ENCODE measurements at regions not wholly inside any gene's neighbourhood (a gene's known extent, or its start where the extent isn't known, plus 50 kb on each side); places are given as distances from the start of the nearest gene placed in this dataset.

DNA sequence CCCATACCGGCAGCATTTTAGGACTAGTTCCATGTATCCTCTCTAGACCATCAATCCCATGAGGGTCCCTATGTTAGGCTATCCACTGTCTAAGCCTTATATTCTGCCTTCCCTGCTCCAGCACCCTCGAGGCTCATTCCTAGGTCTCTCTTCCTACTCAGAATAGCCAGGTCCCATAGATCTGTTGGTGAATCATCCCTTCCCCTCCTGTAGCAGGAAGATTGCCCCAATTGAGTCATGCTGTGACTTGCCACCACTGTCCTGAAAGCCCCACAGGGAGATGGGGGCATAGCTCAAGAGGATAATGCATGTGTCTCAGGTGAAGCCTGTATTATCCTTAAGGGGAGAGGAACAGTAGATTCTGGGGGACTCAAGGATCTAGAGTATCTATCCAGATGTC, 143.1 kb upstream of the MOCS1 start:
- no peak for DNase-seq (ENCODE audit: low read depth in 2 of 2)

DNA sequence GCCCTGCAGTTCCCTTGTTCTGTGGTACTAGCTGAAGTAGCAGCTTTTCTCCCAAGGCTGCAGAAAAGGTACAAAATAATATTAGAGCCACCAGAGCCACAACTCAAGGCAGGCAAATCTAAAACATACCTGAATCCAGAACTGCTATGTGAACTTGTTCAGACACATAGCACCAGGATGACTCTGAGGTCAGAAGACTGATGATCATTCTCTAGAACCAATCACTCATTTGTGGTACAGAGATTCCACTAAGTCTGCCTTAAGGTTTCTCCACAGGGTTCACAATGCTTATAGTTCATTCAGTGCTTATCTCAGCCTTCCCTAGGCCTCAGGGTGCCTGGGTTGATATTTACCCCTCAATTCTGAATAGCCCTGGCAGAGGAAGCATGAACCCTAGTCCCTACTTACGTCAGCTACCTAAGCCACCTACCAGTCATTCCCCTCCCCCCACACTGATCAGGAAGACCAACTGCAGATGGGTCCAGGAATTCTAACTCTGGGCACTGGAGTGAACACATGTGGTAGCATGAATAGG, 140.9 kb upstream of the MOCS1 start:
- DNase-seq (ENCODE audit: low read depth in 2 of 2), result no peak

DNA sequence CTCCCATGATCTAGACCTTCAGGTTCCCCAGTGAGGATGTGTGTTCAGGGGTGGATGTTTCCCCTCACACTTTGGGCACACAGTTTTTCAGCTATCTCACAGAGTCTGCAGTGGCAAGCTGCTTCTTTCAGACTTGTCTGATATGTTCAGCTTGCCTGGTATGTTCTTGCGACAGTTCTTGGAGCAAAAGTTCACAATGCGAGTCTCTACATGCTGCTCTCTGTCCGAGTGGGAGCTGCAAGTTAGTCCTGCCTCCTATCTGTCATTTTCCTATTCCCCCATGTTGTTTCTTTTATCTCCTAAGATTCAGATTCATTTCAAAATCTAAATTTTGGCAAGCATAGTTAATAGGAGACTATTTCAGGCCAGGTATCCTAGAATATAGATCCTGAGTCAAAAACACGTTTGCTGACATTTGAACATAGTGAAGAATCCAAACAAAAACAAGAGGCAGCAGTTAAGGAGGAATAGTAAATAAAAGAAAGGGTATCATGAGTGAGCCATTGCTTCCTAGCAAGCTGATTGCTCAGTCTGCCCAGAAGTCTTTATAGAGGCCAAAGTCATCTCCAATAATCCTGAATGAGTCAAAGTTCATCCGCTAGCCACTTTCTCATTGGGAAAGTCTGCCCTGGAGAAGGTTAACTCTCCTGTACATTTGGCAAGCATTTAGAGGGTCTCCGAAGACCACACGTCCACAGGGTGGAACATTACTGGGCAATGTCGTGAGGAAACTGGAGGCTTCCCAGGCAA, 140.2 kb upstream of the MOCS1 start:
- DNase-seq (ENCODE audit: low read depth in 2 of 2), result no peak

DNA sequence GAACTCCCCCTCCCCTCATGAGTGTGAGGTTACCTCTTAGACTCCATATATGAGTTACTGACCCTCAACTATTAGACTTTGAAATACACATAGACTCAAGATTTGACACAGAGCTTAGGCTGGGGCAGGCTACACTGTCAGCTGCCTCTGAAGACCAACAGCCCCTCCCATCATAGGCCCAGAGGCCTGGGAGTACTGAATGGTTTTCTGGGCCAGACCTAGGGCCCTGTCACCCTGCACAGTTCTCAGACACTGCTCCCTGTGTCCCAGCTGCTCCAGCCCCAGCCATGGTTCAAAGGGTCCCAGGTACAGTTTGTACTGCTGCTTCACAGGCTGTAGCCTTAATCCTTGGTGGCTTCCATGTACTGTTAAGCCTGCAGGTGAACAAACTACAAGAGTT, 132.1 kb upstream of the MOCS1 start:
- DNase-seq (ENCODE audit: low read depth in 2 of 2), result no peak

DNA sequence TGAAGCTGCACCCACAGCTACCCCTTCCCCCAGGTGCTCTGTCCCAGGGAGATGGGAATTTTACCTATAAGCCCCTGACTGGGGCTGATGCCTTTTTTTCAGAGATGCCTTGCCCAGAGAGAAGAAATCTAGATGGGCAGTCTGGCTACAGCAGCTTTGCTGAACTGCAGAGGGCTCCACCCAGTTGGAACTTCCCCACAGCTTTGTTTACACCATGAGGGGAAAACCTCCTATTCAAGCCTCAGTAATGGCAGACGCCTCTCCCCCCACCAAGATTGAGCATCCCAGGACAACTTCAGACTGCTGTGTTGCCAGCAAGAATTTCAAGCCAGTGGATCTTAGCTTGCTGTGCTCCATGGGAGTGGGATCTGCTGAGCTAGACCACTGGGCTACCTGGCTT, 122.6 kb upstream of the MOCS1 start:
- DNase-seq (ENCODE audit: low read depth in 2 of 2), result no peak

DNA sequence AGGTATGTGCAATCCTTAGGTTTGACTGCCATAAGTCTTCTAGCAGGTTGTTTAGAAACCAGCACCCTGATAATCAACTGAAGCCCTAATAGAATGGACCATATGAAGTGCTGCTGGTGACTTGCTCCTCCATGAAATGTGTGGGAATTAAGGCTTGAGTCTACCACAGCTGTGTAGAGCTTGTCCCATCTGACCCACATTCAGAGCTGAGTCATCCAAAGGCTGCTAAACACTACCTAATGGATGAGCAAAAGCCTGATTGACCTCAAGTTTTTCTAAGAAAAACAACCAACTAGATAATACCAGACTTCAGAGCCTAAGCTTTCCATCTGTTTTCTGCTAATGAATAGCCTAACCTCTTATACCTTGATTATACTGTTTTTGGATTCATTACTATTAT, 120.3 kb upstream of the MOCS1 start:
- no peak for DNase-seq (ENCODE audit: low read depth in 2 of 2)

DNA sequence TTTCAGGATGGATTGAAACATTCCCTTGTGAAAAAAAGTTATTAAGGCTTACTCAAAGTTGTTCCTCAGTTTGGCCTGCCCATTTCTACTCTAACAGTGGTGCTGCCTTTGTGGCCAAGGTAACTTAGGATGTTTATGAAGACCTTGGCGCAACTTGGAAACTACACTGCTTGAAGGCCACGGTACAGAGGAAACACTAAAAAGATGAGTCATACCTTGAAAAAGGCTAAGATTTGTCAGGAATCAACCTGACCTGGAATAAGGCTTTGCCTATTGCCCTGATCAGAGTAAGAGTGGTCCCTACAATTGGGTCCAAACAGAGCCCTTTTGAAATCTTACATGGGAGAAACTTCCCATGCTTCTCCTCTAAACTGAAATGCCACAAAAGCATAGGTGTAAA, 119.9 kb upstream of the MOCS1 start:
- no peak for DNase-seq (ENCODE audit: low read depth in 2 of 2)

DNA sequence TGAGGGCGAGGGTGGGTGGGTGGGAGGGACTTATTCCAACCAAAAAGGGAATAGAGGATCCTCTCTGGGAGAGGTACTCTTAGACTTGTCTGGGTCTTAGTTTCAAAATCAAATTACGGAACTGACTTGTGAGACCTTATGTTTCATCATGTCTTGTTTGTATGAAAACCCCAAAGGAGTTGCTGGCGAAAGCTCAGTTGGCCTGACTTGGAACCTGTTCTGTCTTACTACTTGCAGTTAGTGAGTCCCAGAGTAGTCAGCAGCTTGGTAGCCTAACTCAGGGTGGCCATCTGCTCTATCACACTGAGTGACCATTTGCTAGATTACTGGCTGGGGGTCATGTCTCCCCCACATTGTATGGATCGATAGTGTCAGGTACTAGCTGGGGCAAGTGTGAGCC, 114.9 kb upstream of the MOCS1 start:
- no peak for DNase-seq (ENCODE audit: low read depth in 2 of 2)

DNA sequence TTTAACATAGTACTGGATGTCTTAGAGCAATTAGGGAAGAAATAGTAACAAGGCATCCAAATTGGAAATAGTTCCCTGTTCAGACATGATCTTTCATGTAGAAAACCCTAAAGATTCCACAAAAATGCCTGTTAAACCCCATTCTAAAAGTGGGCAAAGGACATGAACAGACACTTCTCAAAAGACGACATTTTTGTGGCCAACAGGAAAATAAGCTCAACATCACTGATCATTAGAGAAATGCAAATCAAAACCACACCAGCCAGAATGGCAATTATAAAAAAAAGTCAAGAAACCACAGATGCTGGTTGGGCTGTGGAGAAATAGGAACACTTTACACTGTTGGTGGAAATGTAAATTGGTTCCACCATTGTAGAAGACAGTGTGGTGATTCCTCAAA, 109.9 kb upstream of the MOCS1 start:
- no peak for DNase-seq (ENCODE audit: low read depth in 2 of 2)

DNA sequence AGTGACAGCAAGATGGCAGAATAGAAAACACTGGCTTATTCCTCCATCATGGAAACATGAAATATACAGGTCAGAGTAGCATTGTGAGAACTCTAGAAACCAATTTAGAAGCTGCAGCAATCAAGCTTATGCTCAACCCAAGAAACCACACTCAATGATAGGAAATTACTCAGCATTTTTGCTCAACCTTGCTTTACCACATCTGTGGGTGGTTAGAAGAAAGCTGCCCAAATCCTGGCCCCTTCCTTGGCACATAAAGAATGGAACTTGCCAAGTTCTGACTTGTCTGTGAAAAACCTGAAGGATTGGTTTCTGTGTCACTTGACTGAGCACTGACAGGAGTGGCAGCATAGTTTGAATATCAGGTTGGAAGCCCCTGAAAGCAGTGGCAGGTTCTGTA, 108.0 kb upstream of the MOCS1 start:
- DNase-seq (ENCODE audit: low read depth in 2 of 2), result no peak

DNA sequence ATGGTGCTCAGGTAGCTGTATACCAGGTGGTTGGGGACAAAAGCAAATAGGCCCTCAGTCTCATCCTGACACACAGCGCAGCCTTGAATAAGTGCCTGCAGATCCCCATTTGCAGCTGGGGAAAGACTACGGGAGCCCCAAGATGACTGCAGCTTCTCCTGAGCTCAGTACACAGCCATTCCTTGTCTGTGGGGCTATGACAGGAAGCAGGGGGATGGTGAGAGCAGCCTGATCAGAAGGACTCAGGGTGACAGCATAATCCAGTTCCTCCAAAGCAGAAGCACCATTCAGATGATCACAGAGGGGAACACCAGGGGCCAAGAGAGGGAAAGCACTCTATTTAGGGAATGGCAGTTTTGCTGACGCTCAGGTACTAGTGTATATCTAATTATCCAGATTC, 104.8 kb upstream of the MOCS1 start:
- DNase-seq (ENCODE audit: low read depth in 2 of 2), result no peak

DNA sequence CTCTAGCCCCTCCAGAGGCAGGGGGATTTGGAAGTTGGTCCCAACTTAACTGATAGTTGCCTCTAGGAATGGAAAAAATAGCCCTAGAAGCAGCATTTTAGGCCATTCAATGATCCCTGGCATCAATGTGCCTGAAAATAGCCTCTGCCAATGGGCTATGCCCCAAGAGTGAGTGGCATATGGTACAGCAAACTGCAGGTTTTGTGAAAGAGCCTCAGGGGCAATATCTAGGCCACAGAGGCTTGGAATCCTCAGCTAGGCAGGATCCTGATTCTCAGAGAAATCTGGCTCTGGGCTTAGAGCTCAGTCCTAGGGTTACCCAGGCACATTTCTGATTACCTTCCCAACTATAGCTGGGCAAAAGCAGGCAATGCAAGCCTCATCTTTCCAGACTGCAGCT, 104.4 kb upstream of the MOCS1 start:
- no peak for DNase-seq (ENCODE audit: low read depth in 2 of 2)

DNA sequence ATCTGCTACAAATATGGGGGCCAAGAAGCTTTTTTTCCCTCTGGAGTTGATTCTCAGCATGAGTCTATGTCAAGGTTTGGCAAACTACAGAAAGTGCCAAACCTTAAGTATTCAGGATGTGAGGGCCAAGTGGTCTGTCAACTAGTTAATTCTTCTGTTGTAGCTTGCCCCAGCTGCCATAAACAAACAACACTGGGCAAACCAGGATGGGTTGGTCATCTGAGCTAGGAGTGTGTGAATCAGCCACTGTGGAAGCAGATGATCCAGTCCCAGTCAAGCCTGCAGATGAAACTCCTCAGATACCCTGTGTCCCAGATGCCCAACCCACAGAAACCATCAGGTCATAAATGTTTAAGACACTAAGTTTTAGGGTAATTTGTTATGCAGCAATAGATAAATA, 103.0 kb upstream of the MOCS1 start:
- DNase-seq (ENCODE audit: low read depth in 2 of 2), result no peak

DNA sequence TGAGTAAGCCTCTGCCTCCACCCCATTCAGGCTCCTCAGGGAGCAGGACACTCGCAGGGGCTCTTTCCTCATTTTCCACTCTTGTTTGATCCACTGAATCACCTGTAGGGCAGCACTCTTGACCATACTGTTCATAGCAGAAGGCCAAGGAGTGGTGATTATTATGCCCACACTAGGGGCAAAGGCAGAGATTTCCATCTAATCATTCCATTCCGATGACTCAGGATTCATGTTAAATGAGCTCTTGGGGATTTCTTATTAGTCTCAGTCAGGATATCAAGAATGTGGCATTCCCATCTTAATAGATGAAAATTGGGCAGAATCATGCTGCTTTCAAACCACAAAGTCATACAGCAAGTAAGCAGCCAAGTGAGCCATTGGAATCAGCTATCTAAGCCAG, 101.9 kb upstream of the MOCS1 start:
- DNase-seq (ENCODE audit: low read depth in 2 of 2), result no peak

DNA sequence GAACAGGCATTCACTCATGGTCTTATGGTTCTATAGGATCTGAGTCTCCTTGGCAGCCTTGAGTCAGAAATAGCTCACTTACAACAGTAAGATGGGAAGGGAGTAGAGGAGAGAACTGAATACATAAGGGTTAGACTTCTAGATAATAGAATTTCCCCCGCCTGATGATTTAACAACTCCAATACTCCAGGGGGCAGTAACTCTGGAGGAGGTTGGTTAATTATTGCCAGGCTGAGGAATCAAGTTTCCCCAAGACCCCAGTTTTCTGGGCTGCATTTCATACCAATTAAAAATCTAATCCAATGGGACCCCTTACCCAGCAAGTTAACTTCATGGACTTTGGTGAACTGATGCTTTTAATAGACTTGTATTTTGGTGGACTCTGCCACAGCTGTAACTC, 94.2 kb upstream of the MOCS1 start:
- DNase-seq (ENCODE audit: low read depth in 2 of 2), result no peak

DNA sequence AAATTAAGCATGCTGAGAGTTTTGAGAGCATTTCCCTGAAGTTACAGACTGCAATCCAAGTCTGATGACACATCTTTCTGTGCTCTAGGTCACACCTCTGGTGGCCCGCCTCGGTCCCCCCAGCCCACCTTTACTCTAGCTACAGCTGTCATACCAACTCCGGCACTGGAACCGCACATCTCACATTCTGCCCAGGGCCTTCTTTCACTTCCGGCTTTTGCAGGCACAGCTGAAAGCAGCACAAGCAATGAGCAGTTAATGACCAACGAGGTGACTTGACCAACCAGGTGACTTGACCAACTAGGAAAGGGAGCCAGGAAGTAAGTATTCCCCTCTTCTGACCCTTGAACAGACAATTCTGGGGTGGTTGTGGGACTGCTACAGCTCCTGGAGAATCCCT, 88.6 kb upstream of the MOCS1 start:
- no peak for DNase-seq (ENCODE audit: low read depth in 2 of 2)

DNA sequence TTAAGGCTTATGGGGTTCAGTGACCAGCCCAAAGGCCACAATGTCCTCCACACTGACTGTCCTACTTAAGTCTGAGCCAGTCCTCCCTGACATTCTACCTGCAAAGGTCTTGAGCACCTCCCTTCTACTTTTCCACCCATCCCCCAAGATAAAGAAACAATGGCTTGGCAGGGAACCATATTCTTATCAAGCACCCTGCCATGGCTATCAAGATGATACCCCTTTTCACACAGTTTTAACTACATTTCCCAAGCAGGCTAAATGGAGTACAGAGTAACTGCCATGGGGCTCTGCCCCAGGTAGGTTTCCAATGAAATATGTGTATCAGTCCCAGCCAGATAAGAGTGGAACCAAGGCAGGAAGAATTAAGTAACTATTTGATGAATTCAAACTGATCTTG, 85.9 kb upstream of the MOCS1 start:
- DNase-seq (ENCODE audit: low read depth in 2 of 2), result no peak

DNA sequence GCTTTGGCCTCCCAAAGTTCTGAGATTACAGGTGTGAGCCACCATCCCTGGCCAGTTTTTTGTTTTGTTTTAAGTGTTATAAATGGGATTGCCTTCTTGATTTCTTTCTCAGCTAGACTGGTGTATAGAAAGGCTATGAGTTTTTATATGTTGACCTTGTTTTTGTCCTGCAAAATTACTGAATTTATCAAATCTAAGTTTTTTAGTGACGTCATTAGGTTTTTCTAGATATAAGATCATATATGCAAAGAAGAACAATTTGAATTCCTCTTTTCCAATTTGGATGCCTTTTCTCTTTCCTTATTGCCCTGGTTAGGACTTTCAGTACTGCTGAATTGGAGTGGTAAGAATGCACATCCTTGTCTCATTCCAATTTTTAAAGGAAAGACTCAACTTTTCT, 81.3 kb upstream of the MOCS1 start:
- no peak for DNase-seq (ENCODE audit: low read depth in 2 of 2)

DNA sequence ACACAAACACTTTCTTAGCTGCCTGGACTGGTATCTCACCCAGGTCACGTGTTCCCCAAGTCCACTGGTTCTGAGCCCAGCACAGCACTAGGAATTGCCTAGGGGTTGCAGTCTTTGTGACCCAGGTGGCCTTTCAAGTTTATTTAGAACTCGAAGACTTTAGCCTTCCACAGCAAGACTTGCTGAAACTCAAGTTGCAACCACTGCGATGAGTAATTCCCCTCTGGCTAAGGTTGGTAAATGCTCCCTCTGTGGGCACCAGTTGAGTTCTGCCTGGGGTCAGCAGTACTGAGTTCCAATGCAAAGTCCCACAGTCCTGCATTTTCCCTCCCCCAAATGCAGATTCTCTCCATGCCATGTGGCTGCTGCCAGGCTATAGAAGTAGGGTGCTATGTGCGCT, 77.6 kb upstream of the MOCS1 start:
- DNase-seq (ENCODE audit: low read depth in 2 of 2), result no peak

DNA sequence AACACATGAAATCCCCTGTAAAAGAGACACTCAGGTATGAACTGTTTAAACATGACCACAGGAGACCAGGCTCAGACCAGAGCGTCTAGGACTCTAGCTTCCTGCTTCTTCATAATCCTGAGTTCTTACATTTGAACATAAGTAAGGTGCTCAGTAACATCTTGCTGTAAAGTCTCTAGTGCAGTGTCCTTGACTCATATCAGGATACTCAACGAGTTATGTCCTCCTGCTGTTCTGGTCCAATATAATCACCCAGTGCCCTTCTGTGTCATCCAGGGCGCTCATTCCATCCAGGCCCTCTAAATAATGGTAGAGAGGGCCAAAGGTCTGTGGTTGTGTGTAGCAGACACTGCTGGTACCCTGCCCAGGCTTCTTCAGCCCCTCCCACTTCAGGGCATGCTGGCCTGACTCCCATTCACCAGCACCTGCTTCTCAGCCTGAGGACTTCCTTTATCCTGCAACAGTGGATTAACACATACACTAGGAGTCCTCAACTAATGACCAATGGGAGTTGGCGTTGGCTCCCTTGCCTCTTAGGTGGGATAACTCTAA, 66.8 kb upstream of the MOCS1 start:
- DNase-seq (ENCODE audit: low read depth in 2 of 2), result no peak

DNA sequence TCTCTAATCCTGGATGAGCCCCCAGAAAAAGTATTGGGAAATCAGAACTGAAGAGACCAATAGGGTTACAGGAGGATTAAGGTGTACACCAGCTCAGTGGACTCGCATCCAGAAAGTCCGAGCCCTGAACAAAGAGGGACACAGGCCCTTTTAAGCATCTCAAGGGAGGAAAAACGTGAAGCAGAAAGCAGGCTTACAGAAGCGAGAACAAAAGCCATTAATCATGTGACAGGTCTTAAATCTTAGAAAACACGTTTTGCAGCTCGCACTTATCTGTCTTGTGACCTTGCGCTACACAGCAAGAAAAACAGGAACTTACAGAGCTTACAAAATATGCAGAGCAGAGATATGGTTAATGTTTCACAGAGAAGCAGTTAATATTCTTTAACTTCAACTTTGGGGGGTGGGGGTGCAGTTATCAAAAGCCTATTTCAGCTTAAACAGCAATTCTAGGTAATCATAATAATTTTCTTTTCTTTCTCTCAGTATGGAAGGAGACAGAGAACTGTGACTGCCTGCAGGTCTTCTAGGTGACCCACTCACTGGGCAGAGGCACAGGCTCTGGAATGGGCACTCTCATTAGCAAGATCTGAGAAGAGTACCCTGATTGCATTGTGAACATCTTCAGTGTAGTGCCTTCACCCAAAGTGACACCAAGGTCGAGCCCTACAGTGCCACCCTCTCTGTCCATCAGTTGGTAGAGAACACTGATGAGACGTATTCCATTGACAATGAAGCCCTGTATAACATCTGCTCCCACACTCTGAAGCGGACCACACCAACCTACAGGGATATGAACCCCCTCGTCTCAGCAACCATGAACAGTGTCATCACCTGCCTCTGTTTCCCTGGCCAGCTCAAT, 65.0 kb upstream of the MOCS1 start:
- DNase-seq (ENCODE audit: low read depth in 2 of 2), result no peak

DNA sequence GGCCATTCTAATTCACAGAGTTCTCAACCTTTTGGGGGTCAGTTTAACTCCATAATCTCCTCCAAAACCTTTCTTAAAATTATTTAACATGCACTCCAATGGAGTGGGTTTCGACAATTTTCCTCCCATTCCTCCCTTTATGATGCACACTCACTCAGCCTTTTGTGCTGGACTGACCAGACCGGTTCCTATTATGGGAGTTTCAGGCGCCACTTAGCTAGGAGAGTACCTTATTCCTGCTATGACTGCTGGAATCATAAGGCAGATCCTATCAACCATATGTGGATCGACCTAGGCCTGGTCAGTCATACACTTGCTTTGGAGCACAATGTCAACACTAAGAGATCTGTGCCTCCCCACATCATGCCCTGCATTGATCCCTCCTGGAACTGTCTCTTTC, 63.9 kb upstream of the MOCS1 start:
- DNase-seq (ENCODE audit: low read depth in 2 of 2), result no peak

DNA sequence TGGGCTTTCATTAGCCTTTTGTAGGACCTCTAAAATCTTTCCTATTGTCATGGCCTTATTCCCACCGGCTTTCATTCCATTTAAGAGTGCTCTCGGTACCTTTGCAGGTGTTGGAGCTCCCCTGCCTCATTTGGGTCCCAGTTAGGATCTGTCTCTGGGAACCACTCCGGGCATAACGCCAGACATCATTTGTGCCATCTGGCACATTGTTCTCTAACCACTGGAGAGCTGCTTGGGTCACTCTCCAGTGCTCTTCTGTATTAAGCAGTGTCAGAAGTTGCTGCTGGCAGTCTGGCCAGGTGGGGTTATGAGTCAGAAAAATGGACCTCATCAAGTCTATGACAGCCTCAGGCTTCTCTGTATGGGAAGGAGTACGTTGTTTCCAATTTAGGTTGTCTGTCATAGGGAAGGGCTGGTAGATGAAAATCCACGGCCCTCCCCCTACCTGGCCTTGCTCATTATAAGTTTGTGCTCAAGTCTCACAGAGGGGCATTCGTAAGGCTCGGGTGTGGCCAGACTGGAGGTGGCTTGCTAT, 62.9 kb upstream of the MOCS1 start:
- no peak for DNase-seq (ENCODE audit: low read depth in 2 of 2)

Data from stimulated activated CD4-positive, alpha-beta T cell treated with anti-CD3 and anti-CD28 coated beads, Interleukin-1b, Interleukin-23, amount 100 ng/mL, for 1 hour (primary cell).